OCI-LY1 (cell line): ENCODE measurements at regions not wholly inside any gene's neighbourhood (a gene's known extent, or its start where the extent isn't known, plus 50 kb on each side); places are given as distances from the start of the nearest gene placed in this dataset.
"Not testable (repeated sequence)": the region's sequence is repeated elsewhere in the genome, so short reads cannot be mapped to it uniquely, and the experiment has no call there.

Source experiments
- H2AFZ ChIP-seq: fragments of 200-600 bp; sonication (generic), shearing (Covaris generic); 2 replicates; pipeline ENCODE4 v1.6.0; 2014; ENCODE audit warnings: antibody characterized with exemption, mild to moderate bottlenecking, low read length
- H3F3A ChIP-seq: fragments of 200-600 bp; sonication (generic), shearing (Covaris generic); 2 replicates; pipeline ENCODE4 v1.6.0; 2014; ENCODE audit warnings: mild to moderate bottlenecking, antibody characterized with exemption, low read length, moderate library complexity; ENCODE audit not compliant: insufficient read depth
- H3K27ac ChIP-seq: fragments of 200-600 bp; sonication (generic); 2 replicates; pipeline ENCODE4 v1.5.1; 2014; ENCODE audit warnings: low read length, mixed run types, mild to moderate bottlenecking, low read depth; ENCODE audit not compliant: poor library complexity, severe bottlenecking
- H3K27me3 ChIP-seq: fragments of 200-600 bp; sonication (generic); 2 replicates; pipeline ENCODE4 v1.6.0; 2014; ENCODE audit warnings: antibody characterized with exemption, mild to moderate bottlenecking, low read length, moderate library complexity; ENCODE audit not compliant: insufficient read depth
- H3K36me3 ChIP-seq: fragments of 200-600 bp; sonication (generic); 2 replicates; pipeline ENCODE4 v1.6.1; 2014; ENCODE audit warnings: mild to moderate bottlenecking, antibody characterized with exemption, low read length, moderate library complexity, mixed read lengths; ENCODE audit not compliant: insufficient read depth
- H3K4me1 ChIP-seq: fragments of 200-600 bp; sonication (generic); 2 replicates; pipeline ENCODE4 v1.5.1; 2014; ENCODE audit warnings: mild to moderate bottlenecking, low read length, moderate library complexity; ENCODE audit not compliant: insufficient read depth, severe bottlenecking
- H3K4me2 ChIP-seq: fragments of 200-600 bp; sonication (generic), shearing (Covaris generic); 2 replicates; pipeline ENCODE4 v1.6.1; 2014; ENCODE audit warnings: low read length
- H3K4me3 ChIP-seq: fragments of 200-600 bp; sonication (generic); 2 replicates; pipeline ENCODE4 v1.5.1; 2014; ENCODE audit warnings: low read length, low read depth, mild to moderate bottlenecking, mixed read lengths; ENCODE audit not compliant: poor library complexity, severe bottlenecking
- H3K79me2 ChIP-seq: fragments of 200-600 bp; shearing (Covaris generic); 2 replicates; pipeline ENCODE4 v1.6.1; 2016; ENCODE audit warnings: mixed run types, low read length, mixed read lengths; ENCODE audit not compliant: insufficient read depth
- H3K9ac ChIP-seq: fragments of 200-600 bp; sonication (generic), shearing (Covaris generic); 2 replicates; pipeline ENCODE4 v1.6.1; 2014; ENCODE audit warnings: mild to moderate bottlenecking, low read length, mixed read lengths
- H3K9me2 ChIP-seq: fragments of 200-600 bp; sonication (generic), shearing (Covaris generic); 2 replicates; pipeline ENCODE4 v1.6.1; 2014; ENCODE audit warnings: low read depth, mild to moderate bottlenecking, low read length, mixed read lengths
- H3K9me3 ChIP-seq: fragments of 200-600 bp; shearing (Covaris generic); 2 replicates; pipeline ENCODE4 v1.6.1; 2014; ENCODE audit warnings: low read length, mixed read lengths
- H4K20me1 ChIP-seq: fragments of 200-600 bp; sonication (generic), shearing (Covaris generic); 2 replicates; pipeline ENCODE4 v1.6.0; 2016; ENCODE audit warnings: mild to moderate bottlenecking, low read length; ENCODE audit not compliant: insufficient read depth
- EZH2 ChIP-seq: fragments of 200-600 bp; sonication (generic), shearing (Covaris generic); IDR thresholded peaks from 2 replicates; pipeline ENCODE4 v1.8.0; 2017; ENCODE audit warnings: borderline replicate concordance, mixed run types, mild to moderate bottlenecking, antibody characterized with exemption, low read length, moderate library complexity, mixed read lengths
- TF ChIP-seq, protein P1 (sequence below): fragments of 200-600 bp; sonication (generic), shearing (Covaris generic); IDR thresholded peaks from 2 replicates; pipeline ENCODE4 v1.5.1; 2017; ENCODE audit warnings: mild to moderate bottlenecking, antibody characterized with exemption, low read length, moderate library complexity, mixed read lengths

DNA sequence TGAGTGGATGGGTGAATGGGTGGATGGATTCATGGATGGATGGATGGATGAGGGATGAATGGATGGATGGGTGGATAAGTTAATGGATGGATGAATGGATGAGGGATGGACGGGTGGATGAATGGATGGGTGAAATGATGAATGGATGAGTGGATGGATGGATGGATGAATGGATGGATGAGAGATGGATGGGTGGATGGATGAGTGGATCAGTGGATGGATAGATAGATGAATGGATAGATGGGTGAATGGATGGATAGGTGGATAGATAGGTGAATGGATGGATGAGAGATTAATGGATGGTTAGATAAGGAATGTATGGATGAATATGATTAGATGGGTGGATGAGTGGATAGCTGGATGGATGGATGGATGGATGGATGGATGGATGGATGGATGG is 313.5 kb downstream of the NPHP4 start:
- no peak overlapping the region for H2AFZ ChIP-seq
- H3K4me1 ChIP-seq = no peaks in the 10 kb centered on the region
- no peak overlapping the region for H3K4me3 ChIP-seq
- no peaks in the 10 kb centered on the region for H4K20me1 ChIP-seq
- H3K79me2 ChIP-seq = no peaks in the 10 kb centered on the region
- no peak overlapping the region for H3K27ac ChIP-seq
- no peak overlapping the region for H3K4me2 ChIP-seq
- TF ChIP-seq, protein P1, sequence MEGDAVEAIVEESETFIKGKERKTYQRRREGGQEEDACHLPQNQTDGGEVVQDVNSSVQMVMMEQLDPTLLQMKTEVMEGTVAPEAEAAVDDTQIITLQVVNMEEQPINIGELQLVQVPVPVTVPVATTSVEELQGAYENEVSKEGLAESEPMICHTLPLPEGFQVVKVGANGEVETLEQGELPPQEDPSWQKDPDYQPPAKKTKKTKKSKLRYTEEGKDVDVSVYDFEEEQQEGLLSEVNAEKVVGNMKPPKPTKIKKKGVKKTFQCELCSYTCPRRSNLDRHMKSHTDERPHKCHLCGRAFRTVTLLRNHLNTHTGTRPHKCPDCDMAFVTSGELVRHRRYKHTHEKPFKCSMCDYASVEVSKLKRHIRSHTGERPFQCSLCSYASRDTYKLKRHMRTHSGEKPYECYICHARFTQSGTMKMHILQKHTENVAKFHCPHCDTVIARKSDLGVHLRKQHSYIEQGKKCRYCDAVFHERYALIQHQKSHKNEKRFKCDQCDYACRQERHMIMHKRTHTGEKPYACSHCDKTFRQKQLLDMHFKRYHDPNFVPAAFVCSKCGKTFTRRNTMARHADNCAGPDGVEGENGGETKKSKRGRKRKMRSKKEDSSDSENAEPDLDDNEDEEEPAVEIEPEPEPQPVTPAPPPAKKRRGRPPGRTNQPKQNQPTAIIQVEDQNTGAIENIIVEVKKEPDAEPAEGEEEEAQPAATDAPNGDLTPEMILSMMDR = no peak
- TF ChIP-seq EZH2 = no peak
- no peak overlapping the region for H3K9ac ChIP-seq
- no peaks in the 10 kb centered on the region for H3K27me3 ChIP-seq
- H3F3A ChIP-seq = no peaks in the 10 kb centered on the region
- no peaks in the 10 kb centered on the region for H3K9me3 ChIP-seq
- no peaks in the 10 kb centered on the region for H3K36me3 ChIP-seq
- no peaks in the 10 kb centered on the region for H3K9me2 ChIP-seq

DNA sequence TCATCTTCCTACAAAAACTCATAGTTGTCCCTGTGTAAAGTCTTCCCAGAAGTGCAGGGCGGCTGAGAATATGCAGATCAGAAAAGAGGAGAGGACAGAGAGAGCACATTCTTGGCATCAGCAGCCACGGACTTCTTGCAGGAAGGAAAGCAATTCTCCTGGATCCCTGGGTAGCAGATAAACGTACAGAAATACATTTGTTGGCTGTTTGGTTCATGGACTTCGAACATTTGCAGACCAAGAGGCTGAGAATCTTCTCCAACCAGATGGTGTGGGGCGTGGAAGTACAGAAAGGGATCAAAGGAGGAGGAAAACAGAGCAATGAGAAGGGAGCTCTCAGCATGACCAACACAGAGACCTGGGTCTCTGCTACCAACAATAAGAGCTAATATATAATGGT is 319.9 kb downstream of the NPHP4 start:
- not testable (repeated sequence) for H3K9me2 ChIP-seq, H3K4me3 ChIP-seq, H3K79me2 ChIP-seq, H3K4me2 ChIP-seq, H3K27me3 ChIP-seq, H4K20me1 ChIP-seq, H2AFZ ChIP-seq, H3K4me1 ChIP-seq, H3K27ac ChIP-seq, H3K9me3 ChIP-seq, H3K9ac ChIP-seq, H3K36me3 ChIP-seq, H3F3A ChIP-seq

DNA sequence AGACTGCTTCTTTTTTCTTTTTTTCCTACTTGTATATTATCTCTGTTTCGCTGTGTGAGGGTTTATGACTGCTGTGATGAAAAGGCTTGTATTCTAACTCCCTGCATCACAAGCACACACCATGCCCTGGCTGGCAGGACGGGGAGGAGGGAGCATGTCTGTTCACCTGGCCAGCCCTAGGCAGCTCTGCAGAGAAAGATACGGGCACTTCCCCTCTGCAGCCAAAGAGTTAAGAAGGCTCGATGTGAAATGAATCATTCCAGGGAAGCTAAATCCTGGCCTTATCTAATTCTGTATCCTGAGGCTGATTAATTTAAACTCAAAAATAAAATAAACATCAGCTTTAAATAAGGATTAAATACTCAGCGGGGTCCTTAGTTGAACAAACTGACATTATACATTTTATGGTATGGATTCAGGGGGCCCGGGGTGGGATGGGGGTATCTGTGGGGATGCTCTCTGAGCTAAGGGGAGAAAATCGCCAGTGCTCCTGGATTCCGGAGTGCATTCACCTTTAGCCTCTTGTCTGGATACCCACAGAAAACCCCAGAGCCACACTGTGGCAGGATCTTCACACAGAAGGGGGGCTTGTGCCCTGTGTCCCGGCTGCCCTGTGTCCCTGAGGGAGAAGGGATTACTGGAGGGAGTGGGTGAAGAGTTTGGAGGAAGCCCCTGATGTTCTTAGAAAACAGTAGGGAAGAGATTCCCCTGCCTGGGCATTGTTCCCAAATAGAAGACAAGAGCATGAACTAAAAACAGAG is 321.5 kb downstream of the NPHP4 start:
- no peak for TF ChIP-seq EZH2
- TF ChIP-seq, protein P1 = no peak
- Histone ChIP-seq H3K9me3 (no peaks in the 10 kb centered on the region), H3K4me1 (no peaks in the 10 kb centered on the region), H4K20me1 (no peaks in the 10 kb centered on the region), H3K4me3 (no peak overlapping the region), H3K9me2 (no peaks in the 10 kb centered on the region), H3K27ac (no peak overlapping the region), H2AFZ (no peak overlapping the region), H3F3A (no peaks in the 10 kb centered on the region), H3K79me2 (no peaks in the 10 kb centered on the region), H3K9ac (no peak overlapping the region), H3K4me2 (no peak overlapping the region), H3K36me3 (no peaks in the 10 kb centered on the region), H3K27me3 (no peaks in the 10 kb centered on the region)
